HL-60 (cell line): ENCODE measurements at regions not wholly inside any gene's neighbourhood (a gene's known extent, or its start where the extent isn't known, plus 50 kb on each side); places are given as distances from the start of the nearest gene placed in this dataset.

Experiments
- DNase-seq, 2 experiments: peaks; one replicate each; pipeline ENCODE4 v3.0.0-alpha.2; 2010 to 2020; ENCODE audit warnings: low read depth in 1 of 2, low spot score in 1 of 2
- H3K27ac ChIP-seq: fragments of 250-450 bp; sonication (Bioruptor Pico); replicated peaks from 2 replicates; pipeline ENCODE4 v1.5.1; 2020; ENCODE audit warnings: mild to moderate bottlenecking, moderate library complexity
- H3K27me3 ChIP-seq: fragments of 250-450 bp; sonication (Bioruptor Pico); 2 replicates; pipeline ENCODE4 v1.5.1; 2021; ENCODE audit warnings: mild to moderate bottlenecking, moderate library complexity; ENCODE audit not compliant: insufficient read depth, poor library complexity, severe bottlenecking
- H3K4me3 ChIP-seq: replicated peaks from 2 replicates; pipeline ENCODE4 v1.5.1; 2011; ENCODE audit warnings: mild to moderate bottlenecking, control low read depth, low read length; ENCODE audit not compliant: insufficient read depth
- CTCF ChIP-seq: IDR thresholded peaks from one replicate; pipeline ENCODE4 v1.5.1; 2011; ENCODE audit warnings: low read length, control low read depth, inconsistent platforms; ENCODE audit not compliant: insufficient read depth
- GABPA ChIP-seq: IDR thresholded peaks from 2 replicates; pipeline ENCODE4 v1.6.1; 2012; ENCODE audit warnings: low read depth
- POLR2AphosphoS5 ChIP-seq: IDR thresholded peaks from 2 replicates; pipeline ENCODE4 v1.6.1; 2012; ENCODE audit warnings: low read depth
- REST ChIP-seq: IDR thresholded peaks from 2 replicates; pipeline ENCODE4 v1.6.1; 2012; ENCODE audit warnings: low read depth; ENCODE audit not compliant: insufficient replicate concordance
- SPI1 ChIP-seq: IDR thresholded peaks from 2 replicates; pipeline ENCODE4 v1.6.1; 2012; ENCODE audit warnings: low read depth, mild to moderate bottlenecking, borderline replicate concordance

- no peak for DNase-seq
- H3K27me3 ChIP-seq = no peaks in the 10 kb centered on the region
- no peak overlapping the region for H3K4me3 ChIP-seq
- H3K27ac ChIP-seq = no peak overlapping the region
- TF ChIP-seq SPI1 (no peak), GABPA (no peak), CTCF (no peak), REST (no peak)
Observed at GRCh38 chr10:105503714-105504113, 862.6 kb downstream of the SORCS3 start.

GRCh38 chr10:105502058-105502457 lies 861.0 kb downstream of the SORCS3 start:
- Histone ChIP-seq H3K27ac (no peak overlapping the region), H3K27me3 (no peaks in the 10 kb centered on the region), H3K4me3 (no peak overlapping the region)
- TF ChIP-seq CTCF (no peak), GABPA (no peak), POLR2AphosphoS5 (no peak), REST (no peak), SPI1 (no peak)
- DNase-seq = no peak

- no peak overlapping the region for H3K27ac ChIP-seq
- H3K27me3 ChIP-seq = no peaks in the 10 kb centered on the region
- H3K4me3 ChIP-seq = no peak overlapping the region
- TF ChIP-seq GABPA (no peak), REST (no peak), SPI1 (no peak), POLR2AphosphoS5 (no peak), CTCF (no peak)
- DNase-seq = no peak
Observed at GRCh38 chr10:105494944-105495343, 853.9 kb downstream of the SORCS3 start.
